ENCODE measurements at regions not wholly inside any gene's neighbourhood (a gene's known extent, or its start where the extent isn't known, plus 50 kb on each side); places are given as distances from the start of the nearest gene placed in this dataset.

GRCh38 chr6:125510405-125510804 is 208.6 kb upstream of the HDDC2 start:
- TF ChIP-seq CTCF (IDR thresholded peaks at IDR 0.05) (no peak), POLR2AphosphoS5 (IDR thresholded peaks at IDR 0.05) (no peak)

Data from transverse colon (tissue), 4 donors.